ENCODE measurements at regions not wholly inside any gene's neighbourhood (a gene's known extent, or its start where the extent isn't known, plus 50 kb on each side); places are given as distances from the start of the nearest gene placed in this dataset.

GRCh38 chr16:65384441-65384840 is 262.6 kb upstream of the CDH11 start (continued):
- TF ChIP-seq CHD7 (IDR thresholded peaks at IDR 0.05; ENCODE audit: insufficient replicate concordance, low read length) (no peak), MAFK (IDR thresholded peaks at IDR 0.05; ENCODE audit: low read depth, low read length) (no peak), RAD21 (IDR thresholded peaks at IDR 0.05 in 1 of 2, conservative IDR thresholded peaks at IDR 0.05 in 1 of 2; ENCODE audit: low read depth in 2 of 2, low read length in 2 of 2) (no peak), SUZ12 (IDR thresholded peaks at IDR 0.05; ENCODE audit: low read length) (no peak), POU5F1 (IDR thresholded peaks at IDR 0.05; ENCODE audit: low read depth, low read length) (no peak), TAF7 (optimal IDR thresholded peaks at IDR 0.05; ENCODE audit: borderline replicate concordance, low read depth, low read length) (no peak), POLR2AphosphoS5 (IDR thresholded peaks at IDR 0.05; ENCODE audit: low read depth, low read length) (no peak), EP300 (IDR thresholded peaks at IDR 0.05; ENCODE audit: borderline replicate concordance in 1 of 2, low read depth in 2 of 2, low read length in 2 of 2) (no peak), CBX5 (IDR thresholded peaks at IDR 0.05; ENCODE audit: low read depth, low read length) (no peak), KDM1A (IDR thresholded peaks at IDR 0.05; ENCODE audit: borderline replicate concordance, low read length) (no peak), ASH2L (IDR thresholded peaks at IDR 0.05; ENCODE audit: low read length) (no peak)

Data from H1 (cell line).